Amygdala (tissue), 56 donors: ENCODE measurements at regions not wholly inside any gene's neighbourhood (a gene's known extent, or its start where the extent isn't known, plus 50 kb on each side); places are given as distances from the start of the nearest gene placed in this dataset.
A peak's percentile ranks its signal among the peaks of the same experiment; 100 is the strongest.
"Not testable (repeated sequence)": the region's sequence is repeated elsewhere in the genome, so short reads cannot be mapped to it uniquely, and the experiment has no call there.

Source experiments
- DNase-seq, 56 donors: peaks; one replicate each; lab custom pipeline; 2025; lab: John Stamatoyannopoulos, UW

- not testable (repeated sequence) for DNase-seq
Measured at GRCh38 chr2:131668794-131669540, 141.3 kb downstream of the CCDC74A start.

- not testable (repeated sequence) for DNase-seq
Measured at GRCh38 chr2:131671841-131672470, 144.3 kb downstream of the CCDC74A start.

GRCh38 chr2:131672471-131673399 lies 145.0 kb downstream of the CCDC74A start:
- DNase-seq = peak in 36 of 56 donors; percentile 5 to 64 (median 36)

GRCh38 chr2:131673400-131674173 lies 145.9 kb downstream of the CCDC74A start:
- DNase-seq = peak in 49 of 56 donors; percentile 11 to 85 (median 54)

- DNase-seq = no peak
Measured at GRCh38 chr2:131674174-131674507, 146.5 kb downstream of the CCDC74A start.

GRCh38 chr2:131681611-131682121 lies 154.0 kb downstream of the CCDC74A start:
- peak in 2 of 56 donors; percentile 32 to 44 for DNase-seq

GRCh38 chr2:131682122-131682944 lies 154.6 kb downstream of the CCDC74A start:
- peak in 55 of 56 donors; percentile 14 to 88 (median 74) for DNase-seq

GRCh38 chr2:131682945-131683330 lies 155.2 kb downstream of the CCDC74A start:
- DNase-seq = peak in 11 of 56 donors; percentile 3 to 42 (median 19)

GRCh38 chr2:131684631-131685316 lies 157.1 kb downstream of the CCDC74A start:
- DNase-seq = not testable (repeated sequence)

- not testable (repeated sequence) for DNase-seq
Measured at GRCh38 chr2:131686164-131686893, 158.6 kb downstream of the CCDC74A start.

- DNase-seq = not testable (repeated sequence)
Measured at GRCh38 chr2:131686894-131687238, 159.2 kb downstream of the CCDC74A start.

GRCh38 chr2:131689066-131689465 lies 161.4 kb downstream of the CCDC74A start:
- not testable (repeated sequence) for DNase-seq

GRCh38 chr2:131711268-131711667 lies 183.6 kb downstream of the CCDC74A start:
- not testable (repeated sequence) for DNase-seq

- DNase-seq = not testable (repeated sequence)
Measured at GRCh38 chr2:131717907-131718306, 190.2 kb downstream of the CCDC74A start.

GRCh38 chr2:131721163-131721562 lies 193.5 kb downstream of the CCDC74A start:
- DNase-seq = not testable (repeated sequence)

- DNase-seq = not testable (repeated sequence)
Measured at GRCh38 chr2:131722256-131722655, 194.6 kb downstream of the CCDC74A start.

- no peak for DNase-seq
Measured at GRCh38 chr2:131724019-131724418, 196.3 kb downstream of the CCDC74A start.

- not testable (repeated sequence) for DNase-seq
Measured at GRCh38 chr2:131728451-131728850, 200.8 kb downstream of the CCDC74A start.
